Astrocyte of the hippocampus (primary cell): ENCODE measurements at regions not wholly inside any gene's neighbourhood (a gene's known extent, or its start where the extent isn't known, plus 50 kb on each side); places are given as distances from the start of the nearest gene placed in this dataset.

Experiments
- DNase-seq: peaks from one replicate; pipeline ENCODE4 v3.0.0; 2011; ENCODE audit warnings: low read depth, low spot score

- no peak for DNase-seq
Observed at GRCh38 chr16:87552072-87552718, 50.1 kb upstream of the JPH3 start.

DNA sequence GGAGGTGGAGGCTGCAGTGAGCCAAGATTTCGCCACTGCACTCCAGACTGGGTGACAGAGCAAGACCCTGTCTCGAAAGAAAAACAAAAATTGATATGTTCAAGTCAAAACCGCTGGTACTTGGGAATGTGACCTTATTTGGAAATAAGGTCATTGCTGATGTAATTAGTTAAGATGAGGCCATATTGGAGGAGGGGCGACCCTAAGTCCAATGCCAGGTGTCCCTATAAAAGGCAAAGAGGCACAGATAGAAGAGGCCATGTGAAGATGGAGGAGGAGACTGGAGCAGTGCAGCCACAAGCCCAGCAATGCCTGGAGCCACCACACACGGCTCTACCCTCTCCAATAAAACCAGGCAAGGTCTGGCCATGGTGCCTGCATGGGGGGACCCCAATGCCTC, 50.8 kb upstream of the JPH3 start:
- DNase-seq, result no peak

DNA sequence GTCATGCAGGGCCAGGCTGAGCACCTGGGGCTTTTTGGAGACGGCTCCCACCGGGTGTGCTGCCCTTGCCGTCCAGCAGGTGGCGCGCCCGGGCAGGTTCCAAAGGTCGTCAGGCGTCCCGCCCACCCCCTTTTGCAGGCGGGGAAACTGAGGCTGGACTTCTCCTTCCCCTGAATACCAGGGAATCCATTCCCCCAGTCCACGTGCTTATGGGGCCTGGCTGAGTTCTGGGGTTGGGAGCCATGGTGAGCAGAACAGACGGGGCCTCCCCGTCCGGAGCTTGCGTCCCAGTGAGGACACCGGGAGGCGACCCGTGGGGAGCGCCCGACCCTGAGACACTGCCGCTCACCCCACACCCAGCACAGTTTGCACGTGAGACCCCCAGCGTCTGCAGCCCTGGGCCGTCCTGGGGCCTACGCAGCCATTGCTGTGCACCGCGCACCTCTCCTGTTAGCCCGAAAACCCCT, 51.8 kb upstream of the JPH3 start:
- DNase-seq, result peak; percentile 45

DNA sequence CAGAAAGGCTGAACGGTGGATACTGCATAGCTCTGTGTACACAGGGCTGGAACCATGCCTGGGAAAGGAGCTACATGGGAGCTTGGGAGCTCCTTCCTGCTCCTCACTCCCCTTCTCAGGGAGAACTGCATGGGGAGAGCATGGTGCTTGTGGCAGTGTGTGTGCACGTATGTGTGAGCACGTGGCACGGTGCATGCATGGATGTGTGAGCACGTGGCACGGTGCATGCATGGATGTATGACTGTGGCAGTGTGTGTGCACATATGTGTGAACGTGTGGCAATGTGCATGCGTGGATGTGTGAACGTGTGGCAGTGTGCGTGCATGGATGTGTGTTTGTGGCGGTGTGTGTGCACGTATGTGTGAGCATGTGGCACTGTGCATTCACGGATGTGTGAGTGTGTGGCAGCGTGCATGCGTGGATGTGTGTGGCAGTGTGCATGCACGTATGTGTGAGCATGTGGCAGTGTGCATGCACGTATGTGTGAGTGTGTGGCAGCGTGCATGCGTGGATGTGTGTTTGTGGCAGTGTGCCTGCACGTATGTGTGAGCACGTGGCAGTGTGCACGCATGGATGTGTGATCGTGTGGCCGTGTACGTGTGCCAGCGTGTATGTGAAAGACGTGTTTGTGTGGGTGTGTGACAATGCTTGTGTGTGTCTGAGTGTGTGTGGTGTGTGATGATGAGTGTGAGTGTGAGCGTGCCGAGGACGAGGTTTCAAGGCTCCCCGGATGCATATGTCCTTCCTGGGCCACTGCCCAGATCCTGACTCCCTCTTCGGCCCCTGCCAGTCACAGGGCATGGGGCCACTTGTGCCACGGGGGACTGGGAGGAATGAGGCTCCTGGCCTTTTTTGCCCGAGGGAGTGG, 52.4 kb upstream of the JPH3 start:
- DNase-seq, result no peak

GRCh38 chr16:87548046-87548445, 54.3 kb upstream of the JPH3 start:
- DNase-seq, result no peak

- DNase-seq, result no peak
Observed at GRCh38 chr16:87543436-87544191, 50.8 kb upstream of the ZCCHC14 start.

GRCh38 chr16:87542531-87543102, 49.8 kb upstream of the ZCCHC14 start:
- no peak for DNase-seq
